SK-N-SH treated with all-trans-retinoic acid at 6 μM for 48 hours (cell line): ENCODE measurements at regions not wholly inside any gene's neighbourhood (a gene's known extent, or its start where the extent isn't known, plus 50 kb on each side); places are given as distances from the start of the nearest gene placed in this dataset.

Experiments
- ATAC-seq: fragments of 200-7000 bp; cut with Tn5 transposase; 3 replicates; pipeline ENCODE4 v1.9.1; 2020; ENCODE audit warnings: mild to moderate bottlenecking, moderate library complexity
- ARNTL ChIP-seq: fragments of 450-650 bp; formaldehyde crosslinking; IDR thresholded peaks from 2 replicates; pipeline ENCODE4 v1.5.0; 2020; ENCODE audit warnings: low read depth, mild to moderate bottlenecking, moderate library complexity, borderline replicate concordance
- BACH2 ChIP-seq: fragments of 250-450 bp; sonication (Bioruptor Pico); IDR thresholded peaks from 2 replicates; pipeline ENCODE4 v1.9.0; 2021; ENCODE audit warnings: mild to moderate bottlenecking, borderline replicate concordance
- CSDC2 ChIP-seq: fragments of 250-450 bp; sonication (Bioruptor Pico); IDR thresholded peaks from 2 replicates; pipeline ENCODE4 v1.5.0; 2020; ENCODE audit warnings: mild to moderate bottlenecking, moderate library complexity
- ESRRG ChIP-seq: fragments of 250-450 bp; sonication (Bioruptor Pico); IDR thresholded peaks from 2 replicates; pipeline ENCODE4 v1.6.1; 2021; ENCODE audit warnings: mild to moderate bottlenecking
- ISL1 ChIP-seq: fragments of 250-450 bp; sonication (Bioruptor Pico); IDR thresholded peaks from 2 replicates; pipeline ENCODE4 v2.1.2; 2022; ENCODE audit warnings: mild to moderate bottlenecking, moderate library complexity
- SNAI2 ChIP-seq: fragments of 250-450 bp; sonication (Bioruptor Pico); IDR thresholded peaks from 2 replicates; pipeline ENCODE4 v1.5.0; 2020; ENCODE audit warnings: mild to moderate bottlenecking, moderate library complexity
- TCF4 ChIP-seq: fragments of 250-450 bp; sonication (Bioruptor Pico); IDR thresholded peaks from 2 replicates; pipeline ENCODE4 v1.8.0; 2021; ENCODE audit warnings: mild to moderate bottlenecking, moderate library complexity, borderline replicate concordance
- TOX ChIP-seq: fragments of 250-450 bp; sonication (Bioruptor Pico); IDR thresholded peaks from 2 replicates; pipeline ENCODE4 v1.8.0; 2021; ENCODE audit warnings: mild to moderate bottlenecking, moderate library complexity, borderline replicate concordance
- ZFP3 ChIP-seq: fragments of 250-450 bp; sonication (Bioruptor Pico); IDR thresholded peaks from 2 replicates; pipeline ENCODE4 v1.5.0; 2020; ENCODE audit warnings: mild to moderate bottlenecking, moderate library complexity
- ZFP30 ChIP-seq: fragments of 450-650 bp; formaldehyde crosslinking; IDR thresholded peaks from 2 replicates; pipeline ENCODE4 v1.5.0; 2022; ENCODE audit warnings: mild to moderate bottlenecking, moderate library complexity
- ZNF565 ChIP-seq: fragments of 450-650 bp; formaldehyde crosslinking; conservative IDR thresholded peaks from 2 replicates; pipeline ENCODE4 v1.5.0; 2020; ENCODE audit warnings: low read depth, mild to moderate bottlenecking, moderate library complexity
- ZNF70 ChIP-seq: fragments of 450-650 bp; formaldehyde crosslinking; IDR thresholded peaks from 2 replicates; pipeline ENCODE4 v1.5.0; 2020; ENCODE audit warnings: mild to moderate bottlenecking, moderate library complexity
- ZNF8 ChIP-seq: fragments of 450-650 bp; formaldehyde crosslinking; IDR thresholded peaks from 2 replicates; pipeline ENCODE4 v1.5.0; 2020; ENCODE audit warnings: mild to moderate bottlenecking, moderate library complexity
- TF ChIP-seq, protein P1 (sequence below): fragments of 250-450 bp; sonication (Bioruptor Pico); IDR thresholded peaks from 2 replicates; pipeline ENCODE4 v1.8.0; 2021; ENCODE audit warnings: low read depth, mild to moderate bottlenecking, moderate library complexity, borderline replicate concordance
- TF ChIP-seq, protein P2 (sequence below): fragments of 250-450 bp; sonication (Bioruptor Pico); IDR thresholded peaks from 2 replicates; pipeline ENCODE4 v1.5.1; 2021; ENCODE audit warnings: mild to moderate bottlenecking, moderate library complexity
- TF ChIP-seq, protein P3 (sequence below): fragments of 250-450 bp; sonication (Bioruptor Pico); IDR thresholded peaks from 2 replicates; pipeline ENCODE4 v1.5.0; 2020; ENCODE audit warnings: mild to moderate bottlenecking, moderate library complexity
- TF ChIP-seq, protein P4 (sequence below): fragments of 250-450 bp; sonication (Bioruptor Pico); IDR thresholded peaks from 2 replicates; pipeline ENCODE4 v1.5.1; 2020; ENCODE audit warnings: low read depth, mild to moderate bottlenecking, moderate library complexity

DNA sequence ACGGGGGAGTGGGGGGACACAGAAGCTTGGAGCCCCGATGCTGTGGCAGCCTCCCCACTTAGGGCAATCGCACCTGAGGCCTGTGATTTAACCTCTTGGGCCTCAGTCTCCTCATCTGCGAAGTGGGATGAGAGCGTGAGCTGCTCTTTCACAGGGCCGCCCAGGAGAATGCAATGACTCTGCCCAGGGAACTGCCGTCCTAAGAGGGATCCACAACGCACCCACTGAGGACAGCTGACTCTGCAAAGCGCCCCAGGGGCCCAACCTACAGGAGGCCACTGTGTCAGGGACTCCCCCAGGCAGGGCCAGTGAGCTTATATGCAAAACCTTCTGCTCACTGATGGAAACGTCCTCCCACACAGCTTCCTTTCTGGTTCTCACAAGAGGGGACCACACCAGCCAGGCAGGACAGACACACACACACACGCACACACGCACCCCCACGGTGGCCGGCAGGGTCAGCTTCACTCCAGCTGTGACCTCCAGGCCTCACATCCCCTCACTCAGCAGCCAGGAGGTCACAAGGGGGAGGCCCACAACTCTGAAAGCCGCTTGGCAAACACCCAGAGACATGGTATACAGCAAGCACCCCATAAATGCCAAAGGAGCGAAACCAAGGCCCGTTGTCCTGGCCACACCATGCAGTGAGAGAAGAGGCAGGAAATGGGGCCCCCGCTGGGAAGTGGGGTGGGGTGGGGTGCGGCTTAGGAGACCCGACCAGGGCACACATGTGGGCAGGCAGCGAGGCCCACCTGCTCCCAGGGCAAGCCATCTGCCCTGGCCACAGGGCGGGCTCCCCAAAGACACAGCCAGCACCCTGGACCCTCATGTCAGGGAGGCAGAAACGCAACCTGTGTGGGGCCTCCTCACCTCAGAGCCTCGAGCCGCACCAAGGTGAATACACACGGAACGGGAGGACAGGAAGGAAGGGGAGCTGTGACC is 73.3 kb downstream of the NCOR2 start:
- TF ChIP-seq ESRRG (CRISPR knock-in tag) (no peak), ZNF70 (CRISPR knock-in tag) (no peak), SNAI2 (CRISPR knock-in tag) (no peak)
- no peak for ATAC-seq

DNA sequence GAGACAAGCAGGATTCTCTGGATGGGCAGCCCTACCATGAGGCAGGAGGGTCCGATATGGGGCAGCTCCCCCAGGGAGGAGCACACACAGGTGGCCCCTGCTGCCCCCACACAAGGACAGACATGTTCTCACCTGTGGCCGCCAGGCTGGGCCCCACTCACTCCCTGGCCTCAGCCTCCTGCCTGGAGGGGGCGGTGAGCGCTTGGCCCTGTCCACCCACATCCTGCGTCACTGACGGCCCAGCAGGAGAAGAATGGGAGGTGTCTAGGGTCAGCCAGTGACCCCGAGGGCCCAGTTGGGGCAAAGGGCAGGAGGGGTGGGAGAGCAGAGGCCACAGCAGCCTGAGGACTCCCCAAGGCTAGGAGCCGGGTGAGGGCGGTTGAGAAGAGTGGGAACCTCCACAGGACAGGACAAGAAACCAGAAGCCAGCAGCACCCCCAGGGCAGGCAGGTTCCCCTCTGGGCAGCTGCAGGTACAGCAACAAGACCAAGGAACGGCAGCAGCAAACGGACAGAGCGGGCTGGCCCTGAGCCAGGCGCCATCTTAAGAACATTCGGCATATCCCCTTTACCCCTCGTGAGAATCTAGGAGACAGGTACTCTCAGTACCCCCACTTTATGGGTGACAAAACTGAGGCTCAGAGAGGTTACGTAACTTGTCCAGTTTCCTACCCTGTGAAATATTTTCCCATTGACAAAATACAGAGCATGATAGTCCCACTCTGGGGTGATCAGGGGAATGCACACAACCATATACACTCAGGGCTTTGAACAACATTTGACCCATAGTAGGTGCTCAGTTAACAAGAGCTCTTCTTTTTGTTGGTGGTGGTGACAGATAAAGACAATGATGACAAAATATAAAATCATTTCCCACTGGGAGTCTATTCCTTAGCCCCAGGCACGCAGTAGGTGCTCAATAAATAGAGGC is 74.3 kb downstream of the NCOR2 start:
- ATAC-seq = no peak
- TF ChIP-seq ARNTL (CRISPR knock-in tag) (no peak), ISL1 (CRISPR knock-in tag) (no peak), CSDC2 (CRISPR knock-in tag) (no peak), ZNF8 (no peak), SNAI2 (CRISPR knock-in tag) (no peak), ZFP30 (no peak), TCF4 (CRISPR knock-in tag) (no peak), BACH2 (no peak), ZFP3 (CRISPR knock-in tag) (no peak), TOX (no peak), ESRRG (CRISPR knock-in tag) (no peak), ZNF70 (CRISPR knock-in tag) (no peak)
- TF ChIP-seq, protein P1, sequence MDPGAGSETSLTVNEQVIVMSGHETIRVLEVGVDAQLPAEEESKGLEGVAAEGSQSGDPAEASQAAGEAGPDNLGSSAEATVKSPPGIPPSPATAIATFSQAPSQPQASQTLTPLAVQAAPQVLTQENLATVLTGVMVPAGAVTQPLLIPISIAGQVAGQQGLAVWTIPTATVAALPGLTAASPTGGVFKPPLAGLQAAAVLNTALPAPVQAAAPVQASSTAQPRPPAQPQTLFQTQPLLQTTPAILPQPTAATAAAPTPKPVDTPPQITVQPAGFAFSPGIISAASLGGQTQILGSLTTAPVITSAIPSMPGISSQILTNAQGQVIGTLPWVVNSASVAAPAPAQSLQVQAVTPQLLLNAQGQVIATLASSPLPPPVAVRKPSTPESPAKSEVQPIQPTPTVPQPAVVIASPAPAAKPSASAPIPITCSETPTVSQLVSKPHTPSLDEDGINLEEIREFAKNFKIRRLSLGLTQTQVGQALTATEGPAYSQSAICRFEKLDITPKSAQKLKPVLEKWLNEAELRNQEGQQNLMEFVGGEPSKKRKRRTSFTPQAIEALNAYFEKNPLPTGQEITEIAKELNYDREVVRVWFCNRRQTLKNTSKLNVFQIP (CRISPR knock-in tag) = no peak
- TF ChIP-seq, protein P2, sequence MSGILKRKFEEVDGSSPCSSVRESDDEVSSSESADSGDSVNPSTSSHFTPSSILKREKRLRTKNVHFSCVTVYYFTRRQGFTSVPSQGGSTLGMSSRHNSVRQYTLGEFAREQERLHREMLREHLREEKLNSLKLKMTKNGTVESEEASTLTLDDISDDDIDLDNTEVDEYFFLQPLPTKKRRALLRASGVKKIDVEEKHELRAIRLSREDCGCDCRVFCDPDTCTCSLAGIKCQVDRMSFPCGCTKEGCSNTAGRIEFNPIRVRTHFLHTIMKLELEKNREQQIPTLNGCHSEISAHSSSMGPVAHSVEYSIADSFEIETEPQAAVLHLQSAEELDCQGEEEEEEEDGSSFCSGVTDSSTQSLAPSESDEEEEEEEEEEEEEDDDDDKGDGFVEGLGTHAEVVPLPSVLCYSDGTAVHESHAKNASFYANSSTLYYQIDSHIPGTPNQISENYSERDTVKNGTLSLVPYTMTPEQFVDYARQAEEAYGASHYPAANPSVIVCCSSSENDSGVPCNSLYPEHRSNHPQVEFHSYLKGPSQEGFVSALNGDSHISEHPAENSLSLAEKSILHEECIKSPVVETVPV = no peak
- TF ChIP-seq, protein P3, sequence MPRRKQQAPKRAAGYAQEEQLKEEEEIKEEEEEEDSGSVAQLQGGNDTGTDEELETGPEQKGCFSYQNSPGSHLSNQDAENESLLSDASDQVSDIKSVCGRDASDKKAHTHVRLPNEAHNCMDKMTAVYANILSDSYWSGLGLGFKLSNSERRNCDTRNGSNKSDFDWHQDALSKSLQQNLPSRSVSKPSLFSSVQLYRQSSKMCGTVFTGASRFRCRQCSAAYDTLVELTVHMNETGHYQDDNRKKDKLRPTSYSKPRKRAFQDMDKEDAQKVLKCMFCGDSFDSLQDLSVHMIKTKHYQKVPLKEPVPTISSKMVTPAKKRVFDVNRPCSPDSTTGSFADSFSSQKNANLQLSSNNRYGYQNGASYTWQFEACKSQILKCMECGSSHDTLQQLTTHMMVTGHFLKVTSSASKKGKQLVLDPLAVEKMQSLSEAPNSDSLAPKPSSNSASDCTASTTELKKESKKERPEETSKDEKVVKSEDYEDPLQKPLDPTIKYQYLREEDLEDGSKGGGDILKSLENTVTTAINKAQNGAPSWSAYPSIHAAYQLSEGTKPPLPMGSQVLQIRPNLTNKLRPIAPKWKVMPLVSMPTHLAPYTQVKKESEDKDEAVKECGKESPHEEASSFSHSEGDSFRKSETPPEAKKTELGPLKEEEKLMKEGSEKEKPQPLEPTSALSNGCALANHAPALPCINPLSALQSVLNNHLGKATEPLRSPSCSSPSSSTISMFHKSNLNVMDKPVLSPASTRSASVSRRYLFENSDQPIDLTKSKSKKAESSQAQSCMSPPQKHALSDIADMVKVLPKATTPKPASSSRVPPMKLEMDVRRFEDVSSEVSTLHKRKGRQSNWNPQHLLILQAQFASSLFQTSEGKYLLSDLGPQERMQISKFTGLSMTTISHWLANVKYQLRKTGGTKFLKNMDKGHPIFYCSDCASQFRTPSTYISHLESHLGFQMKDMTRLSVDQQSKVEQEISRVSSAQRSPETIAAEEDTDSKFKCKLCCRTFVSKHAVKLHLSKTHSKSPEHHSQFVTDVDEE (CRISPR knock-in tag) = no peak
- TF ChIP-seq, protein P4, sequence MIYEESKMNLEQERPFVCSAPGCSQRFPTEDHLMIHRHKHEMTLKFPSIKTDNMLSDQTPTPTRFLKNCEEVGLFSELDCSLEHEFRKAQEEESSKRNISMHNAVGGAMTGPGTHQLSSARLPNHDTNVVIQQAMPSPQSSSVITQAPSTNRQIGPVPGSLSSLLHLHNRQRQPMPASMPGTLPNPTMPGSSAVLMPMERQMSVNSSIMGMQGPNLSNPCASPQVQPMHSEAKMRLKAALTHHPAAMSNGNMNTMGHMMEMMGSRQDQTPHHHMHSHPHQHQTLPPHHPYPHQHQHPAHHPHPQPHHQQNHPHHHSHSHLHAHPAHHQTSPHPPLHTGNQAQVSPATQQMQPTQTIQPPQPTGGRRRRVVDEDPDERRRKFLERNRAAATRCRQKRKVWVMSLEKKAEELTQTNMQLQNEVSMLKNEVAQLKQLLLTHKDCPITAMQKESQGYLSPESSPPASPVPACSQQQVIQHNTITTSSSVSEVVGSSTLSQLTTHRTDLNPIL (CRISPR knock-in tag) = no peak

DNA sequence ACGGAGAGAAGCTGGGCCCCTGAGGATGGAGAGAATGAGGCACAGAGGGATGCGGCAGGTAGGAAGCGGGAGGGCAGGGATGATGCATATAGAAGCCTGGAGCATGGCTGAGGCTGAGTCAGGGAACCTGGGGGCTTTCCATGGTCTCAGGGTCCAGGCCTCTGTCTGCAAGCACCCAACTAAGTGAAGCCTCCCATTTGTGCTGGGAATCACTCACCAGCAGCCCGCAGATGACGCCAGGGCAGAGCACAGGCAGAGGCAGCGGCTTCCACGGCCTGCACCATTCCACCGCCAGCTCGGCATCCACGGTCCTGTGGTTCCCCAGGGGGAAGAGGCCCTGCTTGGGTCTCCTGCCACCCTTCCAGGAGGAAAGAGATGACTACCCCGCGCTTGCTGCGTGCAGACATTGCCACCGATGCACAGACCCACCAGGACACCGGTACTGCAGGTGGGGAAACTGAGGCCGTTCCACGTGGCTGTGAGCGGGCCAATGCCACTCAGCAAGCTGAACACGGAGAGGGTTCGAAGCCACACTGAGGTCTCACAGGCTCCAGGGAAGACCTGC is 75.5 kb downstream of the NCOR2 start:
- no peak for ATAC-seq
- no peak for TF ChIP-seq CSDC2 (CRISPR knock-in tag)

DNA sequence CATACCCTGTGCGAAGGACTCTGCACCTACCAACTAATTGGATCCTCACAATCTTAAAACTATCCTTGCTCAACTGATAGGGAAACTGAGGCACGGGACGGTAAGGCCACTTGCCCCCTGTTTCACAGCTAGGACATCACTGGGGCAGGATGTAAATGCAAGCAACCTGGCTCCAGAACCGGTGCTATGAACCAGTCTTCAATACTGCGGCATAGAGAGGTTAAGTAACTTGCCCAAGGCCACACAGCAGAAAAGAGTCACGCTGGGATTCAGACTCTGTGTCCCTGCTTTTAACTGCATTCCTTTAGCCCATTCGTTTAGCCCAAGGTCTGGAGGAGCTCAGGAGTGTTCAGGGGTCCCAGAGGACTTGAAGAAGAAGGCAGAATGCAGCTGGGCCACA is 76.1 kb downstream of the NCOR2 start:
- TF ChIP-seq ZNF565 (CRISPR knock-in tag) (no peak), ZFP3 (CRISPR knock-in tag) (no peak), SNAI2 (CRISPR knock-in tag) (no peak)
- ATAC-seq = no peak
